NCI-H226 (cell line): ENCODE measurements at regions not wholly inside any gene's neighbourhood (a gene's known extent, or its start where the extent isn't known, plus 50 kb on each side); places are given as distances from the start of the nearest gene placed in this dataset.
A peak's percentile ranks its signal among the peaks of the same experiment; 100 is the strongest.

Experiments
- DNase-seq: peaks from one replicate; pipeline ENCODE4 v3.0.0-alpha.2; 2015

DNA sequence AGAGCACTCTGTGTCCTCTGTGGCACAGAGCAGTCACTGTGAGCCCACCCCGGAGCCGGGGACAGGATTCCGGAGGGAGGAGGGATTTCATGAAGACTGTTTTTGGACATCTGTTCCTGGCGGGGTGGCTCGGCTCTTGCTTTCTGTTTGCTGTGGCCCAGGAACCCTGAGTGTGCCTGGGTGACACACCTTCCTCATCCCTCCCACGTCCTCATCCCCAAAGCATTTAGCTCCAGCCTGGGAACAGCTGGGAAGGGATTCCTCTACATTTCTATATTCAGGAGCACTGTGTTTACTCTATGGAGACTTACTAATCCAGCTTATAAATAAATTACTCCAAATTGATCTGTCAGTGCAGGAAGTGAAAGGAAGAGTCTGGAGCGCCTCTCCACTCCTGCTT lies 97.8 kb upstream of the UBL3 start:
- DNase-seq, result no peak

DNA sequence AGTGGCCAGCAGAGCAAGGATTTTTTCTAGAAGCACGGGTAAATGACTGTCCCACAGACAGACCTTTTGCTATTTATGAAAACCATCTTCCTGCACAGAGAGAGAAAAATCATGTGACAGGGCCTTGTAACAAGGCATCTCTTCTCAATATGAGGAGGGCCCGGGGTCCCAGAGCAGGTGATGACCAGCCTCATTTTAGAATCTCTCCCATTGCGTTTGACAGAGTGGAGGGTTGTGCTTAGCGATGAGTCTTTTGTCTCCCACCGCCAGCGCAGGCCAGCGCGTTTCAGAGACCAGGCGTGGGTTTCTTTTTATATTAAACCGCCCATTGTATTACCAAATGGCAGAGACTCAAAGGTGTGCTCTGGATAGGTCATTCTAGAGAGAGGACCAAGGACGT lies 97.4 kb upstream of the UBL3 start:
- DNase-seq, result no peak

DNA sequence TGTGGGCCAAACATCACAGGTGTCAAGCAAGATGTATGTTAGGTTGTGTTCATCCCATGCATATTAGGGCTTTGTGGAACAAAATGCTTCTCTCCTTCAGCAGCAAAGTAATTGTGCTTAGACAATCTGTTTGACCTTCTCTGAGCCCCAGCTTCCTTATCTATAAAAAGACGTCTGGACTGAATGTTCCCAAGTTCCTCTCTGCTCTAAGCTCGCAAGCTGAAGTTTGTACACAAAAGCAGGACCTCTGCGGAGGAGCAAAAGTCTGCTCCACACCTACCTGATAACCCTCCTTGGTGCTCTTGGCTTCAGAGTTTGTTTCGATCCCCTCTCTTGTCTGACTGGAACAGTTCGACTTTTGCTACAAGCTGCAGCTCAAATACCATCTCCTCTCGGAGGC lies 95.7 kb upstream of the UBL3 start:
- no peak for DNase-seq

DNA sequence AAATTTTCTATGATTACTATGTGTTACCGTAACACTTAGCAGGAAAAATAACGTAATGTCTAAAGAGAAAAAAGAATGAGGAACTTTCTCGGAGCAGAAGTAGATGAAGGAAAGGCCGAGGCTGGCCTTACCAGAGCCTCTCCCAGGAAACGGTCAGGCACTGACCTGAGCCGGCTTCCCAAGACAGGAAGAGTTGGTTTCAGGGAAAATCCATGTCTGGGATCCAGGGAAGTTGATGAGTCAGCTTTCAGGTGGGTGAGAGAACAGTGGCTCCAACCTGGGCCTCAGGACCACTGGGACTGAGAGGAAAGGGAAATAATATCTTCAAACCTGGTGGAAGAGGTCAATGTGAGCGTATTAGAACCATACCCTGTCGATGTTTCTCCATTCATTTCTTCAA lies 93.3 kb upstream of the UBL3 start:
- no peak for DNase-seq

DNA sequence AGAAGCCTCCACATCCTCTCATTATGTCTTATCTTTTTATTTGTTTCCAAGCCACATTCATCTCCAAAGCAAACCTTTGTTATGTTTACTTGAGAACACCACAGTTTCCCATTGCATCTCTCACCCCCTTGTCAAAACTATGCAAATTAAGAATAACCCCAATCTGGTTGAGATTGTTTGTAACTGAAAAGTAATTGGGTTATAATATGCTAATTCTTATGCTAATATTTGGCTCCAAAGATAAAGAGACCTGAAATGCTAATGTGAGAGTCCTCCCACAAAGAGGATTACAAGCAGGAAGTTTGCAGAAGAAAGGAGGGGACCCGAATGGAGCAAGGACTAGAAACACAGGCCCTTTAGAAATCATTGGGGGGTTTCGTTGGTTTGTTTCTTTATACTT lies 92.9 kb upstream of the UBL3 start:
- no peak for DNase-seq

DNA sequence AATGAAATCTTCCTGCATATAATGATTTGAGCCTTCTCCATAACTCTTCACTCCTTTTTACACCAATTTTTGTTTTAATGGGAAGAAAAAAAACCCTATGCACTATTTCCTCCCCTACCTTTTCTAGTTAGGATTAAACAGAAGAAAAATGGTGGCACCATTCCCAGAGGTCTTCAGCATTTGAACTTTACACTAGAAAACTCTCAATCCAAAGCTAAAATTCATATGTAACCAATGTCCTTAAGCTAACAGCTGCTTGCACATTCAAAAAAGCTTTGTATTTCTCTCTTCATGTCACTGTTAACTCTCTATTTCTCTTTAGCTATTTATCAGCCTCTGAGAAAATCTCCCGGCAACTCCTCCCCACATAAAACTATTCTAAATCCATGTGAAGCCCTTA lies 90.3 kb upstream of the UBL3 start:
- DNase-seq, result no peak

DNA sequence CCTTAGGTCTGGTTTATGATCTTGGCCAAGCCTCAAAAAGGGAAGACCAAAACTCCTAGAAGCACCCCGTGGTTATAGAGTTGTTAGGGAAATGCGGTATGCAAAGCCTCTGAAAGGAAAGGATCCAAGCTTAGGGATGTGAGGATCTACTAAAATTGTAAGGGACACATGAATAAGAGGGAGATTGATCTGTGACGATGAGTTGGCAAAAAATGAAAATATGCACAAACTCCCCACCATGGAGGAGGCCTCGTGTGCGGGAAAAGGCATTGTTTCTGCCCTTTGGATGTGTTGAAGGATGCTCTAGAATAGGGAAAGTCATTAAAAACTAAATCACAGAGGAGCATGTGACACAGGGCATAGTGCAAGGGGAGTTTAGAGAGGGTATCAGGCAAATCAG lies 88.7 kb upstream of the UBL3 start:
- no peak for DNase-seq

DNA sequence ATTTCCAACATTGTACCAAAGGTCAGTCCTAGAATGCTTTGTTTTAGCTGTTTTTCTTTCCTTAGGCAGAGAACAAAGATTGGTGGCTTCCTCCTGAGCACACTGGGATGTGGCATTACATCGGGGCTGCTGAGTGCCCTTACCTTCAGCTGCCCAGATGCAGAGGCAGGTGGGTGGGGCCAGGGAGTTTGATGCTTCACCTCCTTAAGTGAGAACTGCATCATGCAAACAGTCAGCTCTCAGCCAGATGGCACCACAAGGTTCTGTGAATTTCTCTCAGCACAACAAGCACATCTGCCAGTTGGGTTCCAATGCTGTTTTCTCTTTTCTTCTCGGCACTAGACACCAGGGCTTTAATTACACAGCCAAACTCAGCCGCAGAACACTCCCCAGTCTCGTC lies 87.4 kb upstream of the UBL3 start:
- DNase-seq, result no peak

DNA sequence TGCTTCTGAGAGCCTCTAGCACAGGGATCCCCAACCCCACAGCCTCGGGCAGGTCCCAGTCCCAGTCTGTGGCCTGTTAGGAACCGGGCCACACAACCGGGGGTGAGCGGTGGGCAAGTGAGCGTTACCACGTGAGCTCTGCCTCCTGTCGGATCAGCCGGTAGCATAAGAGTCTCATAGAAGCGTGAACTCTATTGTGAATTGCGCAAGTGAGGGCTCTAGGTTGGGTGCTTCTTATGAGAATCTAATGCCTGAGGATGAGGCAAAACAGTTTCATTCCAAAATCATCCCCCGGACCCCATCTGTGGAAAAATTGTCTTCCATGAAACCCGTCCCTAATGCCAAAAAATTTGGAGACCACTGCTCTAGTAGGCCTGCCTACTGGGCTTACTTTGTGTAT lies 87.0 kb upstream of the UBL3 start:
- no peak for DNase-seq

DNA sequence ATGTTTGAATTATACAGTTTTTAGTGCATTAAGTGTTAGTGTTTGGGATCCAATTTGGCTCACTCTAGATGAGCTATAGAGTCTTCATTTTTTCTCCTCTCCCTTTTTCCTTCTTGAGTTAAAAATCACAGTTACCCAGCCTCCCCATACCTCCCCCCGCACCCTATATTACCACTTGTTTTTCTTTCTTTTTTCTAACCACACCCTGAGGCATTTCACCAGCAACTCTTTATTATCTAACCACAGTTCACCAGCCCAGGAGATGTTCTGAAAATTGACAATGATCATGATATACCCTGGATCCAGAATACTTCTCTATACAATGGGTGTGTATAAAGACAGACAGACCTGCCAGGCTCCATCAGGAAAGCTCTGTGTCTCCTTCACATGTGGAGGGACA lies 86.5 kb upstream of the UBL3 start:
- no peak for DNase-seq

DNA sequence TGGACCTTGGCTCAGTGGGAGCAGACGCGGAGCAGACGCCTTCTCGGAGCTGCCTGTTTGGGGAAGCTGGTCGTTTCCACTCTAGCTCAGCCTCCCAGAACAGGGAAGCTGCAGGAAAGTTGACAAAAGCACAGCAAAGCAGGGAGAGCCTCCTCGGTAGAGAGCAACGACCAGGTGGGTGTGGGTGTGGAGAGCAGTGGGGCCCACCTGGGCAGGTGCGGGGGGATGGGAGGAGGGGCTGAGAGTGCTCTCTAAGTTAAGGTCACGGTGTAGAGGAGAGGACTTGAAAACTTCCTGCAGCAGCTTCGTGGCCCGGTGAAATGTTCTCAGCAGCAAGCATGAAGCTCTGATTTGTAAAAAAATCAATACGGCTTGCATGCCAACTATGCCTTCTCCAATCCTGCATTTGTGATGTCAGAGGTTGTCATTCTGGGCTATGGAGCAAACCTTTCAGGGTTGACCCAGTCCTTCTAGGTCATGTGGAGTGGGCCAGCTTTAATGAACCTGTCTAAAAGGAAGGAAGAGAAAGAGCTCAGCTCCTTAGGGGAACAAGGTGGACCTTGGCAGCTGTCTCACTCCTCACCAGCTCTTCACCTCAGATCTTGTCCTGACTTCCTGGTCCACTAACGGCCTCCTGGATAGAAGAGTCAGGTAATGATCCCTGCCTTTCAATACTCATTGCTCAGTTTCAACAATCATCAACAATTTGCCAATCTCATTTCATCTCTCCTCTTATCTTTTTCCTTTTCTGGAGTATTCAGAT lies 85.8 kb upstream of the UBL3 start:
- no peak for DNase-seq

DNA sequence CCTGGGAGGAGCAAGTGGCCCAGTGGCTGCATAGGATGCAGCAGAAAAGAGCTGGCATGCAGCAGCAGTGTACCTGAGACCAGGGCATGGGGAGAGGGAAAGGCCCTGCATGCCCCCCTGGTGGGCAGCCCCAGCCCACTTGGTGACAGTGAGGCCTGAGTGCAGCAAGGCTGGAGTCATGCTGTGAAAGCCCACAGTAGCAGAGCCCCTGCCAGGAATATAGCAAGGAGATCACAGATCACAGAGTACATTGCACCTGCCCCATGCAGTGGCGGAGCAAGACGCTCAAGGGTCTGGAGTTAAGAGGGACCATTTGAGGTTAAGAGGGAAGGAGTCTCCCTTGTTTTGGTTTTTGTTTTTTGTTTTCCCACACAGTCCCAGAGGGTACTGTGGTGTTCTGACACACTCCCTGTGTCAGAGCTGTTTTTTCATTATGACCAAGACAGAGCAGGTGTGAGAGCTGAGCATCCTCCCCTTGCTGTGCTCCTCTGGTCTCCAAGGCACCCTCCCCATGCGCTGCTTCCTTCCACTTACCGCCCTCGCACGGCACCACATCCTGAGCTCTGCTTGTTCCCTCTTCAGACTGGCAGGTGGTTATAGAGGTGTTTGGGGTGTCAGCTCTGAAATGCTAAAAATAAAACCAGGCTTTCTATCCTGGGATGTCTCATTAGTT lies 85.0 kb upstream of the UBL3 start:
- no peak for DNase-seq

DNA sequence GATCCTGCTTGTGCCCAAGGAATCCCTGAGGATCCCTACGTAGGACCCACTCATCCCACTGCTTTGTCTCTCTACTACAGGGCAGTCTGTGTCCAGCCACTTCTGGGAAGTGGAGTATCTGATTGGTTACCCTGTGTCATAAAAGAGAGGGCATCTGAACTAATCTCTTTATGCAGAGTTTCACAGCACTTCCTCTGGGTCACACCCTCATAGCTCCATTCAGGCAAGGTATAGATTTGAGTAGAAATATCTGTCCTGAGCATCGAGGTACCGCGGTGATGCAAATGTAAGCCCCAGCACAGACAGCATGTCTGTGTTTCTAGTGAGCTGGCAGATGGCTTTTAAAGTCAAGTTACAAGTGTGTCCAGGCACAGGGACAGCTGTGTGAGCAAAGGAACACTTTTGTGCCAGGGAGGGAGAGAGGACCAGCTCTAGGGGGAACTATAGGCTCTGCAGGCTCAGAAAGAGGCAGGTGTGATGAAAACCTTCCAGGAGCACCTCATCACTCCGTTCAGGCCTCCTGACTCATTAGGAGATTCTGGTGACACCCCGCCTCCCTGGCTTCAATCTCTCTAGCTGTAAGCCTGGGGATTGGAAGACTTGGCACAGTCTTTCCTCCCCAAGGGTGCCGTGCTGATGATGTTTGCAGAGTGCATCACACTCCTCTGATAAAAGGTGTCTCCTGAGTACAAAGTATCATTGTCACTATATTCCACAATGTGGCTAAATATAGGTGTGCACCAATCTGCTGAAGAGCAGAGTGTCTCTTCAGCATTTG lies 84.3 kb upstream of the UBL3 start:
- no peak for DNase-seq

DNA sequence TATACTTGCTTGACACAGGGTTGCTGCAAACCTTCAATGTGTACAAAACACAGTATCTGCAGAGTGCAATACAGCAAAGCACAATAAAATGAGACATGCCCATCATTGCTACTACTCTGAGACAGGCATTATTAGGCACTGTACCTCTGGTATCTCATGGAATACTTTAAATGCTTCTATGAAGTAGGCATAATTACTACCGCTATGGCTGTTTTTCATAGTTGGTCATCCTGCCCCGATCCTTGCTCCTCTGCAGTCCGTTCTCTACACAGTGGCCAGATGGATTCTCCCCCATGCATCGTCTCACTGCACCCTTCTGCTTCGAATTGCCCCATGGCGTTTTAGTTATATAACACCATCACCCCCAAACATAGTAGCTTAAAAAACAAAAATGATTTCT lies 83.0 kb upstream of the UBL3 start:
- no peak for DNase-seq

DNA sequence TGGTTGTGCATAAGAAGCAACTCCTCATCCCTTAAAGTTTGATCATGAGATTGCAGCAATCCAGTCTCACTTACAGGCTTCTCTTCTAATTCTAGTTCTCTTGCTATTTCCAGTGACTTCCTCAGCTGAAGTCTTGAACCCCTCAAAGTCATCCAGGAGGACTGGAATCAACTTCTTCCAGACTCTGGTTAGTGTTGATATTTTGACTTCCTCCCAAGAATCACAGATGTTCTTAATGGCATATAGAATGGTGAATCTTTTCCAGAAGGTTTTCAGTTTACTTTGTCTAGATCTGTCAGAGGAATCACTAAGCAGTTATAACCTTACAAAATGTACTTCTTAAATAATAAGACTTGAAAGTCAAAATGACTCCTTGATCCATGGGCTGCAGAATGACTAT lies 81.3 kb upstream of the UBL3 start:
- no peak for DNase-seq

DNA sequence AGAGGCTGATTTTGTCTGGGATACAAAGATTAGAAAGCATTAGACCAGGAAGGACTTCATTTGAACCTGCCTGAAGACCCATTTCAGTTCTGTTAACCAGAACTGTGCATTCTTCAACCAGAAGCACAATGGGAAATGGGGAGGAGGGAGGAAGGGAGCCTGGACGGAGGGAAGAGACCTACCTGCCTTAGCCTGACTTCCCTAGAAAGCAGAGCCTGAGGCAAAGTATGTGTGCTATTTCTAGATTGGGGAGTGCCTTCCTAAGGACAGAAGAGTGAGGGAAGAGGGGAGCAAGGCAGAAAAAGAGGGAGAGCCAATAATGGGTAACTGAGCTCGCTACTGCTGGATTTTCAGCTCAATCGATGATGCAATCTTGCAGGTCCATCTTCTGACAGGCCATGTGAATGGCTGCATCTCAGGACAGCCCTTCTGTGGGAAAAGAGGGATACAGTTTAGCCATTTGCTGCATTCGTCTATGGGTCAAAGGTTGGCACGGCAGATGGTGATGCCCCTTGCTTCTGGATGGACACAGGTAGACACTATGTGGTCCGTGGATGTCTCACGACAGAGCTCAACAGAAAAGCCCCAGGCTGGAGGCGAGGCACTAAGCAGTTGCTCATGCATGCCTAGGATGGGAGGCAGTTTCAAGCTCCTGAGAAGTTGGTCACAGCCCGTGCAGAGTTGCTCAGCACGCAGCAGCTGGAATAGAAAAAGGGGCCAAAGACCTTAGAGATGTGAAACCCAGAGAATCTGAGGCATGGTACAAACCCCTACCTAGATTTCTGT lies 78.8 kb upstream of the UBL3 start:
- no peak for DNase-seq

DNA sequence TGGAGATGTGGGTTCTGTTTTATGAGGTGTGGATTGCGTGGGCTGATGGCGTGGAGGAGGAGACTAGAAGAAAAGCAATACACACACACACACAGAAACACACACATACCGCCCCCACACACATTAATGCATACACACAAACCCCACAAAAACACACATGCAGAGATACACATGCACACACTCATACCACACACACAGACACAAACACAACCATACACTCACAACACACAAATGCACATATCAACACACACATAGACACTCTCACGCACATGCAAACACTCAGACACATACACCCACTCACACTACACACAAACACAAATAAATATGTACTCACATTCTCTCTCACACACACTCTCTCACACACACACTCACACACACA lies 75.7 kb upstream of the UBL3 start:
- no peak for DNase-seq

DNA sequence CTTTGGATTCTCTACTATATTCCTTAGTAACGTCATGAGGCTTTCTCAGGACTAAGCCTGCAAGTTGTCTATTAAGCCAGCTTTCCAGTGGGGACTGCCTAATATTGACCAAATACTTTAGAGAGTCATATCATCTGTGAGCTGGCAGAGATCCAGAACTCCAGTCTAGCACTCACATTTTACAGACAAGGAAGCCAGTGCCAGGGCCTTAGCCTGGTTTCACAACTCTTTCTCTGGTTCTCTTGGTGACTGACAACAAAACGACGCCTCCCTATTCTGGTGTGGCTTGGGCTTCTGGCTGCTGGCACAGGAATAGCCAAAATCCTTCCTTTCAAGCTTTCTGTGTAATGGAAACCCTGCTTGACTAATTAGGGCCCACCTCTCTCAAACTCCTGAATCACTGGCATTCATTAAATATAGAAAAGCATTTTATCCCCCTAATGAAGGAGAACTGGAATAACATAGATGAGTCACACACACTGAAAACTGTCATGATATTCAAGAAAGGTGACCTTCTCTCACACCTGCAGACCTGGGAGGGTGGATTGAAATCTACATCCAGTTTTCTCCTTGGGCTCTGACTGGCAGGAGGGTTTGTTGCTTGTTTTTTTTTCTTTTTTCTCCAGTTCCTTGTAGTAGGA lies 75.2 kb upstream of the UBL3 start:
- peak; percentile 68 for DNase-seq

DNA sequence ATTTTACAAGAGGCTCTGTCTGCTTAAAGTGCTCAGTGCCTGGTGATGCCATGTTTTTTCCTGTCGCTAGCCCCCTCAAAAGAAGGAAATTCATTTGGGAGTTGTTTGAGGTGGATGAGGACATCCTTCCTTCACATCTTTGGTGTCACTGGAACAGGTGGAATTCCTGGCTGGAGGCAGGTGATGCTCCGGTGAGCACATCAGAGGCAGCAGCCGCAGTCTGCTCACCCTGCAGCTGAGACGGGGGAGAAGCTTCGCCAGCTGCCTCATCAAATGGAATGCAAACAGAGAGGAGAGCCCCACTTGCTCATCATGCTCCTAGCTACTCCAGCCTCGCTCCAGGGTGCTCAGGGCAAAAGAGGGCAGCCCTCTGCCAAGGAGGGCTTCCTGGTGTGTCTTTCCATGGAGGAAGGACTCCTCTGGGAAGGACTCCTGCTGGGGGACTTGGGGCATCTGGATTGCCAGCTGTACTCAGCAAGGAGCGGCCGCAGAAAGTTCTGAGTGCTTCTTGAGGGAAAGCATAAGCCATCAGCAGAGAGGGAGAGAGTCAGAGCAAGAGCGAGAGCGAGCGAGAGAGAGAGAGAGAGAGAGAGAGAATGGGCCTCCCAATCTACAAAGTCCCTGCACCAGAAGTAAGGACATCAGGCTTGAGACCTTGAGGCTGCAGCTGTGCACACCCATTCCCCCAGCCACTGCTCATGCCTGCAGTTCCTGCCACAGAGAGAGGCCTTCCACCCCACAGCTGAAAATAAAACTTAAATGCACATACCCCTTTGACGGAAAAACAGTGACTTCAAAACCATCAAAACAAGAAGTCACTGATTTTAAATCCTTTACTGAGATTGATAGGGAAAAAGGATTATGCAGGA lies 74.3 kb upstream of the UBL3 start:
- DNase-seq, result peak; percentile 82

DNA sequence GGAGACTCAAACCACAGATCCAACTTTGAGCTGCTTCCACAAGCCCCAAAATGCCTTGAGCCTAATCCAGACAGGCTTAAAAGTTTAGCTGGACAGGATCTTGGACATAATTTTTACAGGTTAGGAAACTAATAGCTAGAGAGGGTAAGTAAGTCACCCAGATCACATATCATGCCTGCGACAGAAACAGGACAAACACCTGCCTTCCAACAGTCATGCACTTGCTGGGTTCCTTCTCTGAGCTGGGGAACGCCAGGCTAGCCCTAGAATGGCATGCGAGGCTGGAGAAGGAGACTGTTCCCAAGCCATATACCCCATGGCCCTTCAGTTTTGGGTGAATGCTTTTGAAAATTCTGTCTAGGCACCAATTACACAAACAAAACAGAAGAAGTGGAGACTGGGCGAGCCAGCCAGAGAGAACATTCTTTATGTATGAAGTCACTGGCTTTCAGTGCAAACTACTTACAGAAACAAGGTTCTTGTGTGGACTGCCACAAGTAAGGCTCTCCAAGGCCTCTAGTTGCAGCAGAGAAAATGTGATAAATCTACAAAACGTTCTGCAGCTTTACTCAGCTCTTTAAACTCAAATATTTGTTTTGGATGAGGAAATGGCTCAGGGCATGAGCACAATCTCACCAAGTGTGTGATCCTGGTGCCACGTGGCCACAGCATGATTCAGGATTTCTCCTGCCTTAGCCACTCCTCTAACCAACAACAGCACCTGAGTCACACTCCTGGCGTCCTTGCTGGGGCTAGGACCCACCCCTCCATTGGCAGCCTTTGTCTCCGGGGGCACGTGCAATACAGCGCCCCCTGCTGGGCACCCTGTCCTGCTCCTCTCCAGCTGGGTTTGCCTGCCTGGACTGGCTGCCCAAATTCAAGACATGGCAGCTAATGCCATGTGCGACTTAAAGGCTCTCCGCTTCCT lies 73.4 kb upstream of the UBL3 start:
- peak; percentile 83 for DNase-seq

DNA sequence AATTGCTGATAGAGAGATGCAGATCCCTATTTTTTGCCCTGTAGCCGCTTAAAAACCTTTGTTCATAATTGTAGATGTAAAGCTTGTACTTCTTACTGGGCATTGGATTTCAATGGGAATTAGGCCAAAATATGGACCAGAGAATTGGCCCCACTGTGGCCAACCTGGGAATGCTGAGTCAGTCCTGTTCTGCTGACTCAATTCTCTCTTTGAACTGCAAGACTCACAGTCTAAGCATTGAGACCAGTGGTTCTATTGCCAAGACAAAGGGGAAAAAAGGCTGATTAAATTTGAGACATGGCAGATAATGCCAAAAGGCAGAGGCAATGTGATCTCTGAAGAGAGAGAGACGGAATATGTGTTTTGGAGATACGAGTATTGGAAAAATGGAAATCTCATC lies 72.5 kb upstream of the UBL3 start:
- peak; percentile 16 for DNase-seq
